ENCODE measurements at regions not wholly inside any gene's neighbourhood (a gene's known extent, or its start where the extent isn't known, plus 50 kb on each side); places are given as distances from the start of the nearest gene placed in this dataset.

DNA sequence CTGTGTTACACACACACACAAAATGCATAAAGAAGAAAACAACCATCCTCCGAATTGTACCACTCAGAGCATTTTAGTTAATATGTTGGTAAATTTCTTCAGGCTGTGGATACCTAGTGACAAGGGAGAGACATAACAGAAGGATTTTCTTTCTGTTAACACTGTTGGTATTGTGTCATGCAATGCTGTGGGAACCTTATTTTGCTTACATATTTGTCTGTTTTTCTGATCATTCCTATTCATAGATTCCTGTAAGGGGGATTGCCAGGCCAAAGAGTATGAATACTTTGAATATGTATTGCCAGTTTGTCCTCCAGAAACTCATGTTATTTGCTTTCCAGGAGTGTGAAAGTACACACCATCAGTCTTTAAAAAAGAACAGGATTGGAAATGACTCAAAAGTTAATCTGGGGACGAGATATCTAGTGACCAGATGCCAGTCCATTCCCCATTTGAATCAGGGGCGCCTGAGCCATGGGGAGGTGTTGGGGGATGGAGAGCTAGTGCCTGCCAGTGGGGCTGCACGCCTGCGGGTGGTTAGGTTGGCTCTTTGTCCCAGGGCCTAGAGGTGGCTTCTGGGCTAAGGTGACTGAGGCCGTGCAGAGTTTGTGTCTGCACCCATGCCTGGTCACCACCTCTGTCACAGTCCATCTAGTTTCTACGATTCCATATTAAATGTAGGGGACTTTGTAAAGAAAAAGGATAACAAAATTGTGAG is 142.0 kb downstream of the PTPN20 start:
- DNase-seq = no peak

DNA sequence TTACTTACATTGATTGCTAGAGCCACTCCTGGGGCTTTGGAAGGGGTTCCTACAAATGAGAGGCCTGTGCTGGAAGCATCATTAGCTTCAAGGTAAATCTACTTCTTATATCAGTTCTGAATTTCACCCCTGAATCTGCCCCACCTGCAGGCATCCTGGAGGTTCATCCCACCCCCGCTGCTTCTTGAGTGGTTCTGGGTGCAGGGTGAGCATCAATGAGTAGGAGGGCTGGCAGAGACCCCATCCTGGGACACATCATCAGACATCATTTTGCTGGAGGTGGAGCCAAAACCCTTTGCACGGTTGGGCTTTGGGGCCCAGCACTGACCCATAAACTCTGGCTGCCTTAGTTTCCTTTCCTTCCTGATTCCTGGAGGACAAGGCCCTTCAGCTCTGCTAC is 143.7 kb downstream of the PTPN20 start:
- DNase-seq = no peak

DNA sequence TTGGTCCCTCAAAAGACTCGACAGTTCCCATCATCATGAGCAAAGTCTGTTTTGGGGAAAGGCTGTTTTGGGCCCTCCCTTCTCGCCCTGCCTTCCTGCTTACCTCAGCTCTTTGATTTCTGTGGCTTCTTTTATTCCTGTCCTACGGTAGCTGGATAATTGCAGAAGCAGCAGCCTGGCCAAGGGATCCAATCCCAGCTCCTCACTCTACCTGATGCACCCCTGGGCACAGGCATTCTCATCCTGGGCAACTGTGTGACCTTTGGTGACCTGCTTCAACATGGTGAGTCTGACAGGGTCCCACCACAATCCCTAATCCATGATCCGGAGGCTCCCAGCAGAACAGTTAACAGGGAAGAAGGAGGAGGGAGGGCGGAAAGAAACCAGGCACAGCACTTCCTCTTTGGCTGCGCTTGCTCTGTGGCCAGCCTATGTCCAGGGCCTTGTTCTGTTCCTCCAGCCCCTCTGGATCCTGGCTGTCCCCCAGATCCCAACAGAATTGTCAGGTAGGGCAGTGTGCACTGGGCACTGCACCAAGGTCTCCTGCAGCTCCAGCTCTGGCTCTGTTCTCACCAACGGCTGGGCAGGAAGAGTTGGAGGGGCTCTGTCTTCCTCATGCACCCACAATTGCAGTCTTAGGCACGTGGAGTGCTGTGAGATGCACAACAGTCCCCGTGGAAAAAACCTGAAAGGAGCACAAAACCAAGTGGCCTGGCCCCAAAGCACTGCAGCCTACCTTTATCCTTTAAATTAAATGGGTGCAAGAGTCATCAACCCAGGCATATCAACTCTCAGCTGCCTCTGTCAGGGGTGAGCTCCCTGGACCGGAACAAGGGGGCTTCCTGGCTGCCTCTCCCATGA is 144.4 kb downstream of the PTPN20 start:
- DNase-seq = no peak

DNA sequence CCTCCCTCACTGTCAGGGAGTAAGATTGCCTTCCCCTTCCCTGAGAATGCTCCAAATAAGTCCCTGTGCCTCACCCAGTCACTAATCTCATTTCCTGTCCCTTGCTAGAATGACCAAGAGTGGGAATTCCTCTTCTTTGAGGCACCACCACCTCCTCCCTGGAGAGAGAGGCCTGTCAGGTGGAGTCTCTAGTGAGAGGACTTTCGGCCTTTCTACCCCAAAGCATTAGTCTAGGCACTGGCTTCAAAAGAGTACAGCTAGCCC is 145.0 kb downstream of the PTPN20 start:
- no peak for DNase-seq

DNA sequence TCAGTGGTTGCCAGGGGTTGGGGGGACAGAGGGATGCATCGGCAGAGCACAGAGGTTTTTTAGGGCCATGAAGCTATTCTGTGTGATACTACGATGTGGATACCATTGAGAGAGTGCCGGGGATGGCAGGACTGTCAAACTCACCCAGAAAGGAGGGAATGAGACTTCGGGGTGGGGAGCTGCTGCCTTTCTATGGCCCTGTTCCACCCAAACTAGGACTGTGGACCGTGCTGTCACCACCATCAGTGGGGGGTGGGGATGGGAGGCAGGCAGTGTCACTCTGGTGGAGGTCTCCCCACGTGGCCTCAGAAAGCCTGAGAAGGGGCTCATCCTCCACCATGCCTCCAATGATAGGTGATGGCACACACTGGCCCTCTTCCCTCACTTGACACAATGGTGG is 146.2 kb downstream of the PTPN20 start:
- no peak for DNase-seq

DNA sequence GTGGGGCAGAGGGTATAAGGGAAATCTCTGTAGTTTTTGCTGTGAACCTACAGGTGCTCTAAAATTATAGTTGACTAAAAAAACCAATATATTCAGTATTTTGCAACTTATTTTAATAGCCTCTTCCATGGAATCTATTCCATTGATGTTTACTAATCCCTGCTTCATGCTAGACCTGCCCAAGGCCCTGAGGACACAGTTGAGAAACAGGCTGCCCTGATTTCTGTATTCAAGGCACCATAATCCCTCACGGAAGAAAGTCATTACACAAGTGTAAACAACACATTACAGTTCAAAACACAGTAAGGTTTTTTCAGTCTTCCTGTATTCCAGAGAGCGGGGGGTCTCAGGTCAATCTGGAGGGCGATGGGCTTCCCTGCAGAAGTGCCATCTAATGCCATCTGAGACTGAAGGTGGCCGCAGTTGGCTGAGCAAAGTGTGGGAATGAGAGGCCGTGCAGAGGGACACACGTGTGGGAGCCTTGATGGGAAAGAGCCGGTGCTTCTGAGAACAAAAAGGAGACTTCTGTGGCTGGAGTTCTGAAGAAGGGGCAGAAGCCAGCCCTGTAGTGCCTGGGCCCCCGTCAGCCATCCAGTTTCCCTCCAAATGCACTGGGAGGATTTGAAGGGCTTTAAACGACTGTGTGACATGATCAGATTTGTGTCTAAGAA is 146.9 kb downstream of the PTPN20 start:
- DNase-seq = no peak

DNA sequence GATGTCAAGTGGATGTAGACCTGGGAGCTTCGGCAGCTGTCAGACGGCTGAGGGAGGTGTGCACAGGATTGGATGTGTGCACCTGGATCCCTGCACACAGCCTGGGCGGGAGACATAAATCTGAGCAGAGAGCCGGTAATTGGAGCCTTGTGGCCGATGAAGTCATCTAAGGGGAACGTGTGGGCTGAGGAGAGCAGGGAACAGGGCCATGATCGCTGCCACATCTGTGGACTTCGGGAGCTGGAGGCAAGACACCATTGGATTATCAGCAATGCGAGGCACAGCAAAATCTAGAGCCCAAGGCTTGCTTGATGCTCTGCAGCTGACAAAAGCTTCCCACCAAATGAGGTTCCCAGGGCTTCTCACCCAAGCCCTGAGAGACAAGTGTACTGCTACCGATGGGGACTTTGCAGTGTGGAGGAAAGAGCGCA is 147.7 kb downstream of the PTPN20 start:
- no peak for DNase-seq

DNA sequence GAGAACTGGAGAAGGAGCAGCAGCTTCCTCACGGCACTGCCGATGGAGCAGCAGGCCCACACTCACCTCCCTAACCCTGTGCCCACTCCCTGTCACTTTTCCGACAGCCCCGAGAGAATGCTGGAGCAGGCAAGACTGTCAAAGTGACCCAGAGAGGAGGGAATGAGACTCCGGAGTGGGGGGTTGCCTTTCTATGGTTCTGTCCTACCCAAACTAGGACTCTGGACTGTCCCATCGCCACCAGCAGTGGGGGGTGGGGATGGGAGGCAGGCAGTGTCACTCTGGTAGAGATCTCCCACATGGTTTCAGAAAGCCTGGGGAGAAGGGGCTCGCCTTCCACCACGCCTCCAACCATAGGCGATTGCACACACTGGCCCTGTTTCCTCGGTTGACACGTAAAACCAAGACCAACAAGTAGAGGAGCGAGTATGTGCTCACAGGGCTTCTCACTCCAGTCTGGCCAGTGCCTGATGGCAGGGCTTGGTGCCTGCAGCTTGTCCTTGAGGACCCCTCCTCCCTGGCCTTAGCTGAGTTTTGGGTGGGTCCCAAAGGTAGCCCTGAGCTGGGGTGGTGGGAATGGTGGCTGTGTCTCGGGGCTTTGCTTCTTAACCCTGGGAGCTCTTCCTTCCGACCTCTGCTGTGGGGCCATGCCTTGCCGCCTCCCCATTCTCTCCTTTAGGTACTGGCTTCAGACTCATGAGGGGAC is 148.5 kb downstream of the PTPN20 start:
- no peak for DNase-seq

DNA sequence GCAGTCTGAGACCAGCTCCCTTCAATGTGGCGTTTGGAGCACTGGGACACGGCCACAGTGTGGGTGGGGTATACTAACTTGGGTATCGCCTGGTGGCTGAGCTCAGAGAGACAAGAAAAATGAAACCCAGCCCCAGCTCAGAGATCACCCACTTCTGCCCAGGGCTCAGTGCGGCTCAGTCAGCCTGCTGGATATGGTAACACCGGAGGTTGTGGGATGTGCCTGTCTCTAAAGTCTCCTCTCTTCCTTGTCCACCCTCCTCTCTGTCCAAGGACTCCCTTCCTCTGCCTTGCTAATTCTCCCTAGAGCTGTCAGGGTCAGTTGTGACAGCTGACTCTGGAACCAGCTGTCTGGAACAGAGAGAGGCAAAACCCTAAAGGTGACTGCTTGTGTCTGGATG is 149.1 kb downstream of the PTPN20 start:
- no peak for DNase-seq

DNA sequence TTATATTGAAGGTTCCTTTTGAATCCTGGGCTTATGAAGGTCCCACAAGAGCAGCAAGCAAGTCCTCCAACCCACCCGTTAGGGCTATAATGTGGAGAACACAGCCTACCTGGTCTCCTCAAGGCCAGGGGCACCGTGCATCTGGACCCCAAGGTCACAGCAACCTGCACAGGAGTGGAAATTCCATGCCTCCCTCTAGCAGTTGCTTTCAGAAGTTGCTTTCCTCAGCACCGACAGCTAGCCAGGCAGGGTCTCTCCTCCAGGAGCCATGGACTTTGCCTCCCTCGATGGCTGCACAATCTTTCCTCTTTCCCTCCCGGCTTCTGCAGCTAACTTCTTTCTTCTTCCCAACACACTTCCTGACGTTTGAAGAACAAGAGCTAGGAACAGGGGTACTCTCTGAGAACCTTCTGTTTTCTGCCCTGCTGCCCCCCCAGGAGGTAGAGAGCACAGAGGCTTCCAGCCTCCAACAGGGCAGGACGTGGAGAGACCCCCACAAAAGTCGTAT is 149.8 kb downstream of the PTPN20 start:
- DNase-seq = no peak

DNA sequence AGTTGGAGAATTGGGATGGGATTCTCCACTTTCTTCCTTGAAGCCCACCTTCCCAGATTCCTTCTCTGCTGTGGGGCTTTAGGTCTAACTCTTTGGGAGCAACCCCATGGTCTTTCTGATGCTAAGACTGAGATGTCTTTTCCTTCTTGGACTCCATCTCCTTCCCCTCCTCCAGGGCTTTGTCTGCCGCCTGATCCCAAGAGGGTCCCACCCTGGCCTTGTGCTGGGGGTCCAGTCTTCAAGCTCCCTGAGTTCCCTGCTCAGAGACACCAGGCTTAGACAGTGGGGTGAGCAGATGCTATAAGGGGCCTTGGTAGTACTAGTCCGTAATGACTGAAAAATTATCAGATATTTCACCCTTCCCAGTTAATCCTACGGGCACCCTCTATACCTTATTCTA is 150.5 kb downstream of the PTPN20 start:
- DNase-seq = no peak

DNA sequence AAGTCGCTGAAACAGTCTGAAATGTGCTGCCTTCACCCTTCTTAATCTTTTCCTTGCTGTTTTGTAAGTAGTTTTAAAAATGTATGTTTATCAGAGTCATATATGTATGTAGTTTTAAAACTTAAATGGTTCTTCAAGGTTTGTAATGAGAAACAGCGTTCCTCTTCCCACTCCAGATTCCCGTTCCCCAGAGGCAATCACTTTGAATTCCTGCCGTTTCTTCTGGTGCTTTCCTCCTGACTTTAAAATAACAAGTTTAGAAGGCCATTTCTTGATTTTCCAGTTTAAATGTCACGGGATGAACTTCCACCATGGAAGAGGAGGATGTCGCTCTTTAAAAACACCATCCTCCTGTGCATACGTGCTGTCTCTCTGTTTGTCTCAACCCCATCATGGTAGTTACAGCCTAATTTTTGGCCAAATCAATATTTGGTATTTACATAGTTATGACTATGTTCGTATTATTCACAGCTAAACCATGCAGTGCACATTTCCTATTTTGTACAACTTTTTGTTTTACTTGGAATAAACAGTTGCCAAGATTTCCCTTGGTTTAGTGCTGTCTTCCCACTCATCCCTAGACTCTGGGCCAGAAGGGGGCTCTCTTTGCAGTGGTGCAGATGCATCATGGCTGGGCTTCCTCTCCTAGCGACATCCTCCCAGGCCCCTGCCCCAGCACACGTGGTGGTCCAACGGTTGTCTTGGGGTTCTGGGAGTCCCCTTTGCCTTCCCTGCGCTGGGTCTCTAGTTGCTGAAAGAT is 151.4 kb downstream of the PTPN20 start:
- no peak for DNase-seq

DNA sequence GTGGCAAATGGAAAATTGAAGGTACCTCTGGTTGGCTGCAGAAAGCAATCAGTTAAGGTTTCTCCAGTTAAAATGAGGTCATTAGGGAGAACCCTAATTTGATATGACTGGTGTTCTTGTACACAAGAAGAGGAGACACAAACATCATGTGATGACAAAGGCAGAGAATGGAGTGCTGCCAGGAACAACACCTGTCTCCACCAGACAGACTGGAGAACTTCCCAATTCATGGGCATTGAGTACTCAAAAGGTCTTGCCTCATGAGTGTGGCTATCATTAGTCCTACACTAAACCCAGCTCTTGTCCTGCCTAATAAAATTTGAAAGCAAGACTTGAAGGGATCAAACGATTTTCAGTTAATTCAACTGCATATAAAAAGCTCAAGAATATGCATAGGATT is 152.6 kb downstream of the PTPN20 start:
- DNase-seq = no peak

DNA sequence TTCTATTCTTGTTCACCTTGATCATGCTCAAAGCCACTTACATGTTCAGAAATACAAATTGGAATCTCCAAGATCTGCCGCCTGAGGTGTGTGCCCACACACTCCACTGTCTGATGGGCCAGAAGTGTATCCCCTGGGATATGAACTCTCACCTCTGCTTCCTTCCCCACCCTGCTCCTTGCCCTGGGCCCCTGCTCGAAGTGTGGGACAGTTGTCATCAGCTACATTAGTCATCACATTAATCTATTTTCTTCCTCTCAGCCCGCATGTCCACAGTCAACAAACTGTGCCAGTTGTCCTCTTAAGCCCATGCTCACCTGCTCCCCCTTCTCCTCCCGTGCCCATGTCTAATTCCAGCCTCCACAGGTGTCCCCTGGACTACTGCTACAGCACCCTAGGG is 154.7 kb downstream of the PTPN20 start:
- no peak for DNase-seq

DNA sequence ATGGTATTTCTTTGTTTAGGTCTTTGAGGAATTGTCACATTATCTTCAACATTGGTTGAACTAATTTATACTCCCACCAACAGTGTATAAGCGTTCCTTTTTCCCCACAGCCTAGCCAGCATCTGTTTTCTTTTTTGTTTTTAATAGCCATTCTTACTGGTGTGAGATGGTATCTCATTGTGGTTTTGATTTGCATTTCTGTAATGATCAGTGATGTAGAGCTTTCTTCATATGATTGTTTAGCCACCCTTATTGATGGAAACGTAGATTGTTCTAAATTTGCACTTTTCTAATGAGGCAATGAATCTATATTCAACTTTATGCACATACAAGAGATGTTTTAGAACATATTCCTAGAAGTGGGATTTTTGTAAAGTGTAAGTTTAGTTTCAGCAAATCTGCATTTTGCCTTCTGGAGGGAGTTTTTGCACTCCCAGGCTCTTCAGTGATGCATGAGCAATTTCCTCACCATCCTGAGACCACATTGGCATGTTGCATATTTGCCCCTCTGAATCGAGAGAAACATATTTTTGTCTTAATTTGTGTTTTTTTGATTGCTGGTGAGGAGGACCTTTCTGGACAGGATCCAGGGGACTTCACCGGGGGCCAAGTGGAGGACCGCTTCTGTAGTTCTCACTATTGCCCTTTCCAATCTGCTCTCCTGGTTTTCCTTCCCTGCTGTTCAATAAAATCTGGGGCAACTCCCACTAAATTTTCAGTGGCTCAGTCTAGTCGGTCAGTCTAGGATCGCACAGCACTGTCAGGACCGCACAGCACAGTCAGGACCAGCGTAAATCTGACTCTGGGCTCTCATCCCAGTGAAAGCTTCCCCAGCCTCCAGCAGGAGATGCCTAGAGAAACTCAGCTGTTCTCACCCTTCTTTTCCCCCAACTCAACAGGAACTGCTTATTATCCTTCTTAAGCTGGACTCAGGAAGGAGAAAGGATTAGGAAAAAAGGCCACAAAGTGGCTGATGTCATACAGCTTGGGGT is 157.0 kb downstream of the PTPN20 start:
- no peak for DNase-seq

DNA sequence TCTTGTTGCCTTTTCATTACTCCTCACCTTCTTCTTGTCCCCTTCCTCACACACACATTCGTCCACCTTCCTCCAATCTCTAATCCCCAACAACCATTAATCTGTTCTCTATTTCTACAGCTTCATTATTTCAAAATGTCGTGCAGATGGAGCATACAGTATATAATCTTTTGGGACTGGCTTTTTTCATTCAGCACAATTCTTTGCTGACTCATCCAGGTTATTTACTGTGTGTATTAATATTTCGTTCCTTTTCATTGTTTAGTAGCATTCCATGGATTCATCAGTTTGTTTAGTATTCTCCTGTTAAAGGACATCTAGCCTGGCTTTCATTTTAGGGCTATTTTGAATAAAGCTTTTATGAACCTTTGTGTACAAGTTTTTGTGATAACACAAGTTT is 159.3 kb downstream of the PTPN20 start:
- DNase-seq = no peak

DNA sequence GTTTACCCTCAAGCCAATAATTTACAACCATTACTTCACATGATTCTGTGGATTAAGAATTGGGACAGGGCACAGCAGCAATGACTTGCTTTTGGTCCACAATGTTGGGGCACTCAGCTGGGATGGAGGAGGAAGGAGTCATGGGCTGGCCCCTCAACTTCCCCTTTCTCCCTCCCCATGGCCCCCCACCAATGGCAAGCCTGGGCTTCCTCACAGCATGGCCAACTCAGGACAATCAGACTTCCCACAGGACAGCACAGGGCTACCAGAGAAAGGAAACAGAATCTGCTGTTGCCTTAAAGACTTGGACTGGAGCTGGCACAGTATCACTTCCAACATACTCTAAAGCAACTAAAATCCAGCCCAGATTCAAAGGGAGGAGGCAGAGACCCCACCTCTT is 160.7 kb downstream of the PTPN20 start:
- DNase-seq = no peak

DNA sequence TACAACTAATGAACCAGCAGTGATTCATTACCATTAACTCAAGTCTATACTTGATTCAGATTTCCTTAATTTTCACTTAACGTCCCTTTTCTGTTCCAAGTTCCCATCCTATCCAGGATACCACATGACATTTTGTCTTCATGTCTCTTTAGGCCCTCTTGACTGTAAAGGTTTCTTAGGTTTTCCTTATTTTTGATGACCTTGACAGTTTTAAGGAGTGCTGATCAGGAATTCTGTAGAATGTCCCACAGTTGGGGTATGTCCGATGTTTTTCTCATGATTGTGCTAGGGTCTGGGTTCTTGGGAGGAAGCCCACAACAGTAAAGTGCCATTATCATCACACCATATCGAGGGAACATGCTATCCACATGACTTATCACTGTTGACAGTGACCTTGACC is 162.7 kb downstream of the PTPN20 start:
- DNase-seq = no peak

DNA sequence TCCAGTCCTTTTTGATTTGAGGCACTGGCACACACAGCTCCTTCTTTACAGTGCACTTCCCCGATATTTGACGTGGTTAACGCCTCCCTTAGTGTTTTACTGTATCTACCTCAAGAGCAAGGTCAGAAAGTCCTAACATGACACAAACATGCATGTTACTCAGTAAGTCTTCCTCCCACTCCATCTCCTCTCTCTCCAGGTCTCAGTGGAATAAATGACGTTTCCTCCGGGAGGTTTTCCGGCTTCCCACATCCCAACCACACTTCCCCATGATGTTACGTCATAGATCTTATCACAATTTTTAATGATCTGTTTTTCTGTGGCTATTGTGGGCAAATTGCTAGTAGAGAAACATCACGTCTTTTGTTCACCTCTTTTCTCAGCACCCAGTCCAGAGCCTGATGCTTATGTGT is 165.7 kb downstream of the PTPN20 start:
- no peak for DNase-seq

DNA sequence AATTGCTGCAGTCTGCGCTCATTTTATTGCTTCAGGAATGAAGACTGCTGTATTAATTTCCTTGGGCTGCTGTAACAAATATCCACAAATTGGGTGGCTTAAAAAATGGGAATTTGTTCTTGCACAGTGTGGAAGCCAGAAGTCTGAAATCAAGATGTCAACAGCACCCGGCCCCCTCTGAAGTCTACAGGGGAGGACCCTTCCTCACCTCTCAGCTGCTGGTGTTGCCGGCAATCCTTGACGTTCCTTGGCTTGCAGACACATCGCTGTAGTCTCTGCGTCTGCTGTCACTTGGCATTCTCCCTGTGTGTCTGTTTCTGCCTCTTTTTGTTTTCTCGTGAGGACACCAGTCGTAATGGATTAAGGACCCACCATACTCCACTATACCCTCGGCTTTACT is 166.2 kb downstream of the PTPN20 start:
- DNase-seq = peak; percentile 16 to 36
